ENCODE measurements at regions not wholly inside any gene's neighbourhood (a gene's known extent, or its start where the extent isn't known, plus 50 kb on each side); places are given as distances from the start of the nearest gene placed in this dataset.

GRCh38 chr10:130751106-130751840, 560.2 kb downstream of the TCERG1L start:
- no peak for DNase-seq (ENCODE audit: low read depth in 2 of 3, low spot score in 2 of 3)

GRCh38 chr10:130751851-130752250, 559.7 kb downstream of the TCERG1L start:
- no peak for DNase-seq (ENCODE audit: low read depth in 2 of 3, low spot score in 2 of 3)

GRCh38 chr10:130756651-130757050, 554.9 kb downstream of the TCERG1L start:
- no peak for DNase-seq (ENCODE audit: low read depth in 2 of 3, low spot score in 2 of 3)

GRCh38 chr10:130757271-130757670, 554.2 kb downstream of the TCERG1L start:
- no peak for DNase-seq (ENCODE audit: low read depth in 2 of 3, low spot score in 2 of 3)

GRCh38 chr10:130757821-130758489, 553.6 kb downstream of the TCERG1L start:
- DNase-seq (ENCODE audit: low read depth in 2 of 3, low spot score in 2 of 3), result no peak

- DNase-seq (ENCODE audit: low read depth in 2 of 3, low spot score in 2 of 3), result no peak
Measured at GRCh38 chr10:130758529-130758928, 553.0 kb downstream of the TCERG1L start.

- no peak for DNase-seq (ENCODE audit: low read depth in 2 of 3, low spot score in 2 of 3)
Measured at GRCh38 chr10:130761032-130761575, 550.4 kb downstream of the TCERG1L start.

- DNase-seq (ENCODE audit: low read depth in 2 of 3, low spot score in 2 of 3), result no peak
Measured at GRCh38 chr10:130761788-130762301, 549.7 kb downstream of the TCERG1L start.

GRCh38 chr10:130762491-130762890, 549.0 kb downstream of the TCERG1L start:
- no peak for DNase-seq (ENCODE audit: low read depth in 2 of 3, low spot score in 2 of 3)

- no peak for DNase-seq (ENCODE audit: low read depth in 2 of 3, low spot score in 2 of 3)
Measured at GRCh38 chr10:130763071-130763470, 548.5 kb downstream of the TCERG1L start.

GRCh38 chr10:130763491-130763890, 548.0 kb downstream of the TCERG1L start:
- no peak for DNase-seq (ENCODE audit: low read depth in 2 of 3, low spot score in 2 of 3)

GRCh38 chr10:130764651-130765050, 546.9 kb downstream of the TCERG1L start:
- DNase-seq (ENCODE audit: low read depth in 2 of 3, low spot score in 2 of 3), result no peak

GRCh38 chr10:130766071-130766470, 545.5 kb downstream of the TCERG1L start:
- DNase-seq (ENCODE audit: low read depth in 2 of 3, low spot score in 2 of 3), result no peak

- DNase-seq (ENCODE audit: low read depth in 2 of 3, low spot score in 2 of 3), result no peak
Measured at GRCh38 chr10:130767116-130767730, 544.3 kb downstream of the TCERG1L start.

GRCh38 chr10:130769146-130770017, 542.1 kb downstream of the TCERG1L start:
- no peak for DNase-seq (ENCODE audit: low read depth in 2 of 3, low spot score in 2 of 3)

GRCh38 chr10:130770018-130770630, 541.4 kb downstream of the TCERG1L start:
- no peak for DNase-seq (ENCODE audit: low read depth in 2 of 3, low spot score in 2 of 3)

GRCh38 chr10:130771491-130771946, 540.0 kb downstream of the TCERG1L start:
- DNase-seq (ENCODE audit: low read depth in 2 of 3, low spot score in 2 of 3), result no peak

GRCh38 chr10:130772056-130772455, 539.5 kb downstream of the TCERG1L start:
- DNase-seq (ENCODE audit: low read depth in 2 of 3, low spot score in 2 of 3), result no peak

GRCh38 chr10:130772676-130773075, 538.8 kb downstream of the TCERG1L start:
- DNase-seq (ENCODE audit: low read depth in 2 of 3, low spot score in 2 of 3), result no peak

GRCh38 chr10:130773941-130774340, 537.6 kb downstream of the TCERG1L start:
- no peak for DNase-seq (ENCODE audit: low read depth in 2 of 3, low spot score in 2 of 3)

Data from hematopoietic multipotent progenitor cell (in vitro differentiated cells).